ENCODE measurements at regions not wholly inside any gene's neighbourhood (a gene's known extent, or its start where the extent isn't known, plus 50 kb on each side); places are given as distances from the start of the nearest gene placed in this dataset.

- TF ChIP-seq CTCF (IDR thresholded peaks at IDR 0.05; ENCODE audit: low read depth, low read length) = no peak
- H3K4me3 ChIP-seq (ENCODE audit: low read depth, low read length) = no peak overlapping the region
These were observed 419.3 kb downstream of the MATN1 start for GRCh38 chr1:30304080-30304479.

- H3K4me3 ChIP-seq (ENCODE audit: low read depth, low read length) = no peak overlapping the region
- TF ChIP-seq CTCF (IDR thresholded peaks at IDR 0.05; ENCODE audit: low read depth, low read length) = no peak
These were observed 420.0 kb downstream of the MATN1 start for GRCh38 chr1:30303387-30303786.

- no peak for TF ChIP-seq CTCF (IDR thresholded peaks at IDR 0.05; ENCODE audit: low read depth, low read length)
- no peak overlapping the region for H3K4me3 ChIP-seq (ENCODE audit: low read depth, low read length)
These were observed 420.5 kb downstream of the MATN1 start for GRCh38 chr1:30302858-30303257.

GRCh38 chr1:30300669-30301068 lies 422.7 kb downstream of the MATN1 start:
- TF ChIP-seq CTCF (IDR thresholded peaks at IDR 0.05; ENCODE audit: low read depth, low read length) = no peak

GRCh38 chr1:30299393-30299792 lies 424.0 kb downstream of the MATN1 start:
- no peak for TF ChIP-seq CTCF (IDR thresholded peaks at IDR 0.05; ENCODE audit: low read depth, low read length)
- H3K4me3 ChIP-seq (ENCODE audit: low read depth, low read length) = no peak overlapping the region

More at GRCh38 chr1:30300669-30301068, 422.7 kb downstream of the MATN1 start:
- no peak overlapping the region for H3K4me3 ChIP-seq (ENCODE audit: low read depth, low read length)

- H3K4me3 ChIP-seq (ENCODE audit: low read depth, low read length) = no peak overlapping the region
- no peak for TF ChIP-seq CTCF (IDR thresholded peaks at IDR 0.05; ENCODE audit: low read depth, low read length)
These were observed 427.7 kb downstream of the MATN1 start for GRCh38 chr1:30295674-30296073.

- H3K4me3 ChIP-seq (ENCODE audit: low read depth, low read length) = no peak overlapping the region
- TF ChIP-seq CTCF (IDR thresholded peaks at IDR 0.05; ENCODE audit: low read depth, low read length) = no peak
These were observed 428.1 kb downstream of the MATN1 start for GRCh38 chr1:30295266-30295665.

Data from WI38 (cell line).